ENCODE measurements at regions not wholly inside any gene's neighbourhood (a gene's known extent, or its start where the extent isn't known, plus 50 kb on each side); places are given as distances from the start of the nearest gene placed in this dataset.

DNA sequence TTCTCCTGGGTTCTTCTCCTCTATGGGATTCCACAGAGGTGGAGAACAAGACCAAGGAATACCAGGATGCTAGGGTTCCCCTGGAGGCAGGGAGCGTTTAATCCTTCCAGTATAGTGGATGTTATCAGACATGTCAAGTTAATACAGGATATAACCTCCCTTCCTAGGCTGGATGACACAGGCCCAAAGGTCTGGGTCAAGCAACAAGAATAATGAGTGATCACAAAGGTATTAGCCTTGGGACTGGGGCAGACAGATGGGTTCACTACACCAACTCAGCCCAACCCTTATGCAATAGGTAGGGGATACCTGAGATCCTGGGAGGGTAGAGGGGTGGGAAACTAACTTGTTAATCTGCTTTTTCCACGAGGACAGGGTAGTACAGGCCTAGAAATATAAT is 690.3 kb downstream of the HTR1B start:
- H3K36me3 ChIP-seq (ENCODE audit: control insufficient read depth in 1 of 2, insufficient read depth in 2 of 2, low read length in 2 of 2), result no peaks in the 10 kb centered on the region
- H3K9ac ChIP-seq (ENCODE audit: low read length), result no peak overlapping the region
- no peaks in the 10 kb centered on the region for H3K79me2 ChIP-seq (ENCODE audit: insufficient read depth, low read length)
- no peak overlapping the region for H3K4me3 ChIP-seq (replicated peaks in 1 of 2; ENCODE audit: low read depth in 1 of 2, low read length in 2 of 2)
- RAD21 ChIA-PET (ENCODE audit: low non-redundant PET in 1 of 2, low total read pairs in 2 of 2, uncharacterized antibody in 2 of 2, unreplicated experiment in 2 of 2), result no interaction called here
- H2AFZ ChIP-seq (ENCODE audit: low read depth, low read length, poor library complexity, severe bottlenecking), result no peak overlapping the region
- CTCF ChIA-PET, result no interaction called here
- ATAC-seq (no peak), DNase-seq (ENCODE audit: low read depth, low spot score) (no peak)
- no peaks in the 10 kb centered on the region for H3K9me3 ChIP-seq (ENCODE audit: control insufficient read depth in 1 of 2, insufficient read depth in 1 of 2, low read depth in 1 of 2, low read length in 2 of 2)
- no peak overlapping the region for H3K4me2 ChIP-seq (ENCODE audit: low read length)
- BruUV-seq (replicated peaks), result no TSS peak
- POLR2A ChIA-PET, result no interaction called here
- intact Hi-C loops (cut with micrococcal nuclease), result no loop called here
- H3K4me1 ChIP-seq (ENCODE audit: control insufficient read depth in 1 of 2, insufficient read depth in 2 of 2, low read length in 2 of 2), result no peaks in the 10 kb centered on the region
- TF ChIP-seq, protein P1, sequence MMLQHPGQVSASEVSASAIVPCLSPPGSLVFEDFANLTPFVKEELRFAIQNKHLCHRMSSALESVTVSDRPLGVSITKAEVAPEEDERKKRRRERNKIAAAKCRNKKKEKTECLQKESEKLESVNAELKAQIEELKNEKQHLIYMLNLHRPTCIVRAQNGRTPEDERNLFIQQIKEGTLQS (IDR thresholded peaks at IDR 0.05), result no peak
- TF ChIP-seq POLR2AphosphoS5 (IDR thresholded peaks at IDR 0.05; ENCODE audit: low read depth, low read length) (no peak), EGR1 (IDR thresholded peaks at IDR 0.05; ENCODE audit: low read depth) (no peak), ZFX (IDR thresholded peaks at IDR 0.05) (no peak), POLR2A (IDR thresholded peaks at IDR 0.05; ENCODE audit: borderline replicate concordance, extremely low read depth, insufficient read depth, insufficient read length) (no peak), FOSL1 (IDR thresholded peaks at IDR 0.05; ENCODE audit: low read depth) (no peak), CEBPB (IDR thresholded peaks at IDR 0.05; ENCODE audit: low read depth) (no peak), RAD21 (IDR thresholded peaks at IDR 0.05; ENCODE audit: low read depth) (no peak), SP1 (IDR thresholded peaks at IDR 0.05; ENCODE audit: low read depth) (no peak), ZNF274 (IDR thresholded peaks at IDR 0.05; ENCODE audit: low read depth, low read length) (no peak), EZH2phosphoT487 (IDR thresholded peaks at IDR 0.05; ENCODE audit: borderline replicate concordance) (no peak), YY1 (IDR thresholded peaks at IDR 0.05; ENCODE audit: extremely low read depth, insufficient replicate concordance, low read depth, low read length) (no peak), ELF1 (IDR thresholded peaks at IDR 0.05; ENCODE audit: borderline replicate concordance, low read depth) (no peak)
- TF ChIP-seq, protein P2, sequence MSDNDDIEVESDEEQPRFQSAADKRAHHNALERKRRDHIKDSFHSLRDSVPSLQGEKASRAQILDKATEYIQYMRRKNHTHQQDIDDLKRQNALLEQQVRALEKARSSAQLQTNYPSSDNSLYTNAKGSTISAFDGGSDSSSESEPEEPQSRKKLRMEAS (IDR thresholded peaks at IDR 0.05), result no peak
- TF ChIP-seq, protein P3, sequence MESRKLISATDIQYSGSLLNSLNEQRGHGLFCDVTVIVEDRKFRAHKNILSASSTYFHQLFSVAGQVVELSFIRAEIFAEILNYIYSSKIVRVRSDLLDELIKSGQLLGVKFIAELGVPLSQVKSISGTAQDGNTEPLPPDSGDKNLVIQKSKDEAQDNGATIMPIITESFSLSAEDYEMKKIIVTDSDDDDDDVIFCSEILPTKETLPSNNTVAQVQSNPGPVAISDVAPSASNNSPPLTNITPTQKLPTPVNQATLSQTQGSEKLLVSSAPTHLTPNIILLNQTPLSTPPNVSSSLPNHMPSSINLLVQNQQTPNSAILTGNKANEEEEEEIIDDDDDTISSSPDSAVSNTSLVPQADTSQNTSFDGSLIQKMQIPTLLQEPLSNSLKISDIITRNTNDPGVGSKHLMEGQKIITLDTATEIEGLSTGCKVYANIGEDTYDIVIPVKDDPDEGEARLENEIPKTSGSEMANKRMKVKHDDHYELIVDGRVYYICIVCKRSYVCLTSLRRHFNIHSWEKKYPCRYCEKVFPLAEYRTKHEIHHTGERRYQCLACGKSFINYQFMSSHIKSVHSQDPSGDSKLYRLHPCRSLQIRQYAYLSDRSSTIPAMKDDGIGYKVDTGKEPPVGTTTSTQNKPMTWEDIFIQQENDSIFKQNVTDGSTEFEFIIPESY (IDR thresholded peaks at IDR 0.05; ENCODE audit: extremely low read depth, insufficient replicate concordance, low read length), result no peak
- TF ChIP-seq, protein P4, sequence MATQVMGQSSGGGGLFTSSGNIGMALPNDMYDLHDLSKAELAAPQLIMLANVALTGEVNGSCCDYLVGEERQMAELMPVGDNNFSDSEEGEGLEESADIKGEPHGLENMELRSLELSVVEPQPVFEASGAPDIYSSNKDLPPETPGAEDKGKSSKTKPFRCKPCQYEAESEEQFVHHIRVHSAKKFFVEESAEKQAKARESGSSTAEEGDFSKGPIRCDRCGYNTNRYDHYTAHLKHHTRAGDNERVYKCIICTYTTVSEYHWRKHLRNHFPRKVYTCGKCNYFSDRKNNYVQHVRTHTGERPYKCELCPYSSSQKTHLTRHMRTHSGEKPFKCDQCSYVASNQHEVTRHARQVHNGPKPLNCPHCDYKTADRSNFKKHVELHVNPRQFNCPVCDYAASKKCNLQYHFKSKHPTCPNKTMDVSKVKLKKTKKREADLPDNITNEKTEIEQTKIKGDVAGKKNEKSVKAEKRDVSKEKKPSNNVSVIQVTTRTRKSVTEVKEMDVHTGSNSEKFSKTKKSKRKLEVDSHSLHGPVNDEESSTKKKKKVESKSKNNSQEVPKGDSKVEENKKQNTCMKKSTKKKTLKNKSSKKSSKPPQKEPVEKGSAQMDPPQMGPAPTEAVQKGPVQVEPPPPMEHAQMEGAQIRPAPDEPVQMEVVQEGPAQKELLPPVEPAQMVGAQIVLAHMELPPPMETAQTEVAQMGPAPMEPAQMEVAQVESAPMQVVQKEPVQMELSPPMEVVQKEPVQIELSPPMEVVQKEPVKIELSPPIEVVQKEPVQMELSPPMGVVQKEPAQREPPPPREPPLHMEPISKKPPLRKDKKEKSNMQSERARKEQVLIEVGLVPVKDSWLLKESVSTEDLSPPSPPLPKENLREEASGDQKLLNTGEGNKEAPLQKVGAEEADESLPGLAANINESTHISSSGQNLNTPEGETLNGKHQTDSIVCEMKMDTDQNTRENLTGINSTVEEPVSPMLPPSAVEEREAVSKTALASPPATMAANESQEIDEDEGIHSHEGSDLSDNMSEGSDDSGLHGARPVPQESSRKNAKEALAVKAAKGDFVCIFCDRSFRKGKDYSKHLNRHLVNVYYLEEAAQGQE (IDR thresholded peaks at IDR 0.05; ENCODE audit: low read depth), result no peak
- no peaks in the 10 kb centered on the region for H3K9me2 ChIP-seq (ENCODE audit: insufficient read depth)
- no peaks in the 10 kb centered on the region for H3K27me3 ChIP-seq (ENCODE audit: insufficient read depth, low read length)
- H3K27ac ChIP-seq (ENCODE audit: low read depth, low read length), result no peak overlapping the region
- H4K20me1 ChIP-seq (ENCODE audit: insufficient read depth), result no peaks in the 10 kb centered on the region
